Activated naive CD8-positive, alpha-beta T cell treated with anti-CD3 and anti-CD28 coated beads for 36 hours (primary cell): ENCODE measurements at regions not wholly inside any gene's neighbourhood (a gene's known extent, or its start where the extent isn't known, plus 50 kb on each side); places are given as distances from the start of the nearest gene placed in this dataset.
"Not testable (repeated sequence)": the region's sequence is repeated elsewhere in the genome, so short reads cannot be mapped to it uniquely, and the experiment has no call there.

Experiments
- DNase-seq: peaks from one replicate; pipeline ENCODE4 v3.0.0; 2021
- H3K27ac Mint-ChIP-seq: one replicate; pipeline ENCODE4 v1.8.0; 2022; ENCODE audit warnings: mild to moderate bottlenecking, moderate library complexity, mixed read lengths
- H3K27me3 Mint-ChIP-seq: one replicate; pipeline ENCODE4 v1.8.0; 2022; ENCODE audit warnings: mild to moderate bottlenecking, mixed read lengths
- H3K36me3 Mint-ChIP-seq: one replicate; pipeline ENCODE4 v1.8.0; 2021; ENCODE audit warnings: mild to moderate bottlenecking, mixed read lengths
- H3K4me1 Mint-ChIP-seq: one replicate; pipeline ENCODE4 v1.8.0; 2021; ENCODE audit warnings: mixed read lengths
- H3K4me3 Mint-ChIP-seq: one replicate; pipeline ENCODE4 v1.8.0; 2022; ENCODE audit warnings: mild to moderate bottlenecking, moderate library complexity, mixed read lengths
- H3K9me3 Mint-ChIP-seq: one replicate; pipeline ENCODE4 v1.8.0; 2022; ENCODE audit warnings: mixed read lengths

DNA sequence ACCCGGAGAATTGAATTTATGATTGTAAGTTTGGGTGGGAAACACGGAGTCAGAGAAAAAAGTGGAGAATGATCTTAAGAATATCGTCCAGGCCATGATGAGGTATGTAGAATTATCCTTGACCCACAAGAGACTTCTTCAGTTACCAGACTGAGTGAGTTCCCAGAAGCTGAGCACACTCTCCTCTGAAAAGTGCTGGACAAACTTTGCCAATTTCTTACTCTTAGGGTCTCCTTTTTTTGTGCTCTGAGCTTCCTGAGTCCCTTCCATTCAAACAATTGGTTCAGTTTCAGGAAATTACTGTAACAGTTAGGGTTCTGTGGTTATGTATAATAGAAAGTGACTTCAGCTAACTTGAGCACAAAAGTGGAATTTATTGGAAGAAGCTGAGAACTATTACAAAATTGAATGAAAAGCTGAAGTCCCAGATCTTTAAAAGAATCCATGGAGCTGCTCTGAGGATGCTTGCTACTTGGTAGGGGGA is 50.6 kb upstream of the EHBP1 start:
- Mint-ChIP-seq H3K36me3 (no peaks in the 10 kb centered on the region), H3K4me1 (no peaks in the 10 kb centered on the region), H3K27me3 (no peaks in the 10 kb centered on the region), H3K4me3 (no peak overlapping the region), H3K9me3 (peaks cover 2% of the 10 kb centered on the region), H3K27ac (no peak overlapping the region)
- no peak for DNase-seq

DNA sequence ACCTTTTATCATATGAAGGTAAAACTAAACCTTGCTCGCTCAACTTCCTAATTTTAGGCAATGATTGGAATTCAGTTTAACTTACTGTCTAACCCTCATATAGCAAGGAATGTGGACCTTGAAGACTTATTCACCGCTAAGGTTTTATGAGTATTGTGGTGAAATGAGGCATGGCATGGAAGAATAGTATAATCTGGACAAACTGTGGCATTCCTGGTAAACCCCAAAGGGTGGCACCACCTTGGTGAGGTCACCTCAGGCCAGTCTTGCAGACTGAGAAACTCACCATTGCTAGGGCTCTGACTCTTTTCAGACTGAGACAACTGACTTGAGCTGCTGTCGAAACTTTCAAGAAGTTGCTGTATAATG is 51.1 kb upstream of the EHBP1 start:
- Mint-ChIP-seq H3K27me3 (no peaks in the 10 kb centered on the region), H3K4me1 (no peaks in the 10 kb centered on the region), H3K27ac (no peak overlapping the region), H3K36me3 (no peaks in the 10 kb centered on the region), H3K9me3 (peaks cover 2% of the 10 kb centered on the region), H3K4me3 (no peak overlapping the region)
- DNase-seq: no peak

DNA sequence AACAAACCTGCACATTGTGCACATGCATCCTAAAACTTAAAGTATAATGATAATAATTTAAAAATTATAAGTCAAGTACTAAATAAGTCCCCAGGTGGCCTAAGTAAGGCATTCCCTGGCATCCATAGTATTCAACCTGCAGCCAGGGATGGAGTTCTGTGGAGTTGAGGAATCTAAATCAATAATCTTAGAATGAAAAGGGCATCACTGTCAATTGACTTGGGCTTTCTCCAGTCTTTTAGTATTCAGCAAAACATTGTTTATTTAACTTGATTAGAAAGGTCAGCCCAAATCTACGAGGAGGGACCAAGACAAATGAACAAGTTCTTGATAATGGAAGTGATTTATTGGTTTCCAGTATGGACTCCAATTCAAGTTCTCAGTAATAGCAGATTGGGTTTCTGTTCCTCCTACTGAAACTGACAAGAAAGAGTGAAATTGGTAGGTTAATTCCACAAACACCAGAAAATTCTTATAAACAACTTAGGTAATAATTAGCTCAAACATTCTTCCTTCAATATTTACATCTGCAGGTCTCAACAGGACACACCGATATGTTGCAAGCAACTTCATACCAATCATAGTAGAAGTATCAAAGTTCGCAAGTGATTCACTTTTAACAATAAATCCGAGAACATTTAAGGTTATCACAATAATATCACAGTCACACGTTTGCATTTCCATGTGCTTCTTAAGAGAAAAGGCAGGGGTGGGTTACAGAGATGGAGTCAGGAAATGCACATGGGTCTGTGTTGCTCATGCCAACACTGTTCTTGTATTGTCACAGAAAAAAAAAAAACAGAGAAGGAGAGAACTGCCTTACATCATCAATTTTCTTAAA is 51.7 kb upstream of the EHBP1 start:
- H3K9me3 Mint-ChIP-seq: peaks cover 2% of the 10 kb centered on the region
- H3K27me3 Mint-ChIP-seq: no peaks in the 10 kb centered on the region
- H3K4me3 Mint-ChIP-seq: no peak overlapping the region
- DNase-seq: no peak
- H3K27ac Mint-ChIP-seq: no peak overlapping the region
- H3K4me1 Mint-ChIP-seq: no peaks in the 10 kb centered on the region
- H3K36me3 Mint-ChIP-seq: no peaks in the 10 kb centered on the region

DNA sequence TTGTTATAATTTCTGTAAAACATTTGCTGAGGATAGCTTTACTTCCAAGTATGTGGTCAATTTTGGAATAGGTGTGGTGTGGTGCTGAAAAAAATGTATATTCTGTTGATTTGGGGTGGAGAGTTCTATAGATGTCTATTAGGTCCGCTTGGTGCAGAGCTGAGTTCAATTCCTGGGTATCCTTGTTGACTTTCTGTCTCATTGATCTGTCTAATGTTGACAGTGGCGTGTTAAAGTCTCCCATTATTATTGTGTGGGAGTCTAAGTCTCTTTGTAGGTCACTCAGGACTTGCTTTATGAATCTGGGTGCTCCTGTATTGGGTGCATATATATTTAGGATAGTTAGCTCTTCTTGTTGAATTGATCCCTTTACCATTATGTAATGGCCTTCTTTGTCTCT is 56.4 kb upstream of the EHBP1 start:
- H3K36me3 Mint-ChIP-seq, H3K9me3 Mint-ChIP-seq, H3K4me3 Mint-ChIP-seq, H3K27me3 Mint-ChIP-seq, DNase-seq, H3K27ac Mint-ChIP-seq, H3K4me1 Mint-ChIP-seq: not testable (repeated sequence)

DNA sequence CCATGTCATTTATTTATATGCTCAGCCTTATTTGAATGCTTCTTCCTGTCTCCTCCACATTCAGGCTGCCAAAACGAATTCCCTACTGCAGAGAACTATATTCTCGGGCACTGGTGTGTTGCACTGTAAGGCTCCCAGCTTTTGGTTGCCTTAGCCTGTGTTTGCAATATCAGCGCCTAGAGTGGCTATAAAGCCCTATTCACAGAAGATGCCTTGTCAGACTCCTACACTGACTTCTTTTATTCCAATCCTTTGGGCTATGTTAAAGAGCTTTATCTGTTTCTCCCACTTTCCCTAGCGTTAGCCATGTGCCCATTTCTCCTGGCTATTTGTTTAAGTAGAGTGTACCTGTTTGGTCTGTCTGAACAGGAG is 62.4 kb upstream of the EHBP1 start:
- H3K36me3 Mint-ChIP-seq: no peaks in the 10 kb centered on the region
- H3K4me1 Mint-ChIP-seq: no peaks in the 10 kb centered on the region
- no peak overlapping the region for H3K27ac Mint-ChIP-seq
- no peak for DNase-seq
- H3K9me3 Mint-ChIP-seq: peaks cover 6% of the 10 kb centered on the region
- H3K27me3 Mint-ChIP-seq: no peaks in the 10 kb centered on the region
- H3K4me3 Mint-ChIP-seq: no peak overlapping the region

DNA sequence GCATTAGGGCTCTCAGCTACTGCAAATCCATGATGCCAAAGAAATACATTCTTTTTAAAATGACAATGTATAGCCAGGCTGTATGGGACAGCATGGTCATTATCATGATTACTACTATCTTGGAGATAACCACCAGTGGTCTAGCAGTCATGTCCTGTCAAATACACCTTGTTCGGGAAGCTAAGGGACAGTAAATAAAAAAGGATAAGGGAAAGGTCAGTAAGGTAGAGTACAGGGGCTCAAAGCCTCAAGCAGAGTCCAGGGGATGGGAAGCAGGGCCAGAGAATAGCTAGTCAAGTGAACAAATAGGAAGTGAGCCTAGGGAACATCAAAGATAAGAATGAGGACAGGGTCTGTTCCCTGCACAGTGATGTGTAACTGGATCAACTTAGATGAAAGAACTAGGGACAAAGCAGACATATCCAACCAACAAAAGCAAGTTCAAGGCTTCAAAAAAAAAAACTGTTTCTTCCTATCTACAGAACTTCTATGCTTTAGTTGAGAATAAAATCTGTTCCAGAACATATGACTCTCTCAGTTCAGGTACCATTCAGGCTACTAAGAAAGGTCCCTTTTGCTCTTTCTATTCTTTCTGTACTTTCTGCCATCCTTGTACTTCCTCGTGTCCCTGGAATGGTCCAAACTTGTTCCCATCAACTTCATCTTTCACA is 62.9 kb upstream of the EHBP1 start:
- H3K9me3 Mint-ChIP-seq: peaks cover 10% of the 10 kb centered on the region
- no peak overlapping the region for H3K4me3 Mint-ChIP-seq
- no peaks in the 10 kb centered on the region for H3K4me1 Mint-ChIP-seq
- no peak for DNase-seq
- H3K36me3 Mint-ChIP-seq: no peaks in the 10 kb centered on the region
- H3K27me3 Mint-ChIP-seq: no peaks in the 10 kb centered on the region
- H3K27ac Mint-ChIP-seq: no peak overlapping the region

DNA sequence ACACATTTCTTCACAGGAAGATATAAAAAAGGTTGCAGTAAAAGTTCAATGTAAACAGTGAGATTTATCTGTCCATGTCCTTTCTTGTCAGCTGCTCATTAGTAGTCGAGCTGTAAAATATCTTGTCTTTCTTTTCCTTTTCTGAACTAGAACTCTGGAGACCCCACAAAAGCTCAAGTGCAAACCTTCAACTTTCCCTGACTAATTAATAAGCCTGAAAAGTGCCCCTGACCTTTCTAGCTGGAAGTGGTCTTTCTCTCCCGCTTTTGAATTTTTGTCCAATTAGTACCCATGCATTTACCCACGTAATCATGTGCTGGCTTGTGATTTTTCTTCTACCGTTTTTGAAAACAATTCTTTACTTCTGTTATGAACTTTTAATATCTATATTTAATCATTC is 63.6 kb upstream of the EHBP1 start:
- Mint-ChIP-seq H3K4me1 (no peaks in the 10 kb centered on the region), H3K27me3 (no peaks in the 10 kb centered on the region), H3K9me3 (peaks cover 10% of the 10 kb centered on the region), H3K27ac (no peak overlapping the region), H3K36me3 (no peaks in the 10 kb centered on the region), H3K4me3 (no peak overlapping the region)
- no peak for DNase-seq

DNA sequence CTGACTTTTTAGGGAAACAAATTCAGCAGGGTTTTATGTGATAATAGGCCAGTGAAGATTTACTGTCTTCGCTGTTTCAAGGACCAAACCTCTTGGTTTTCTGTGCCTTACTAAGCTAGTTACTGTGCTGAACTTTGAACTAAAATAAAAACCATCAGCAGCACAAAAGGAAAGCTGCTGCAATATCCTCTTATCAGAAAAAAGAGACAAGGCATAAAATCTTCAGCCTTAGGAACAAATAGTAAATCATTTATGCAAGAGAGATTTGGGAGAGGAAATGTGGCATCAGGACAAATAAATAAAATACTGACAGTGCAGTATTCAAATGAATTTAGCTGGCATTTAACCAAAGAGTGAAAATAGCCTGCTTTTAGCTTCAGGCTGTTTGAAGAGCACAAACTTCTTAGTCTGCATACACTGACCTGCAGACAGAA is 64.1 kb upstream of the EHBP1 start:
- DNase-seq: no peak
- Mint-ChIP-seq H3K27ac (no peak overlapping the region), H3K9me3 (peaks cover 10% of the 10 kb centered on the region), H3K4me1 (no peaks in the 10 kb centered on the region), H3K4me3 (no peak overlapping the region), H3K27me3 (no peaks in the 10 kb centered on the region), H3K36me3 (no peaks in the 10 kb centered on the region)

DNA sequence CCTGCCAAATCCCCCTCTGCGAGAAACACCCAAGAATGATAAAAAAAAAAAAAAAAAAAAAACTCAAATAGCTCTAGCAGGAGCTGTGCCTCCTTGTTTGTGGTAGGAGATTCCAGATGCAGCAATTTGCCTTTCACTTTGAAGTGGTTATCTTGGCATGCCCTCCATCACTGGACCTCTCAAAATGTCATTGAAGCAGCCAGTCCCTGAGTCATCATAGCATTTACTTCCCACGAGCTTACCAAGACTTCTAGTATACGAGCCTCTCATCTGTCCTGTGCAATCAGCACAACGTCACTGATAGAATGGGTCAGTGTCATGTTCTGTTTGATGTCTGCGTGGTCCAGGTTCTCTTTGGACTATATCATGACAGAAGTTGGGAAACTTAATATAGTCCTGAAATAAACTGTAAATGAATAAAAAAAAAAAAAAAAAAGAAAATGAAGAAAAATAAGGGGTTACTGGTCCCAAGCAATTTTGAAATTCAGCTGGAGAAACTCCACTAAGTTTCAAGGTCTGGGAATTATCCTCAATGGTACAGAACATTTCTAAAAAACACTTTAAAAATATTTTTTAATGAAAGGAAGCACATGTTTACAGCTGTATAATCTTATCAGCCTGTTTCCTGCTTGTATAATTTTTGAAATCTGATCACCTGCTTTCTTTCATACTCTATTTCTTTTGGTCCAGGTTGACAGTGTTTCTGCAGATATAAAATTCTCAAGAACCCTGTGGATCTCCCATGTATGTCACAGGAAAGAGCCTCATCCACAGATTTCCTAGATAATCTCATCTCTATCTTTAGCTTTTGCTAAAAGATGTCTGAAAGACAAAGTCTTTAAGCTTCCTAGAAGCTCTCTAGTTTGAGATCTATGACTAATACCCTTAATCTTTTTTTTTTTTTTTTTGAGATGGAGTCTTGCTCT is 74.1 kb upstream of the EHBP1 start:
- H3K4me1 Mint-ChIP-seq: peaks cover 4% of the 10 kb centered on the region
- no peak overlapping the region for H3K27ac Mint-ChIP-seq
- peaks cover 14% of the 10 kb centered on the region for H3K27me3 Mint-ChIP-seq
- H3K36me3 Mint-ChIP-seq: peaks cover 3% of the 10 kb centered on the region
- H3K9me3 Mint-ChIP-seq: peaks cover 3% of the 10 kb centered on the region
- no peak for DNase-seq
- no peak overlapping the region for H3K4me3 Mint-ChIP-seq

DNA sequence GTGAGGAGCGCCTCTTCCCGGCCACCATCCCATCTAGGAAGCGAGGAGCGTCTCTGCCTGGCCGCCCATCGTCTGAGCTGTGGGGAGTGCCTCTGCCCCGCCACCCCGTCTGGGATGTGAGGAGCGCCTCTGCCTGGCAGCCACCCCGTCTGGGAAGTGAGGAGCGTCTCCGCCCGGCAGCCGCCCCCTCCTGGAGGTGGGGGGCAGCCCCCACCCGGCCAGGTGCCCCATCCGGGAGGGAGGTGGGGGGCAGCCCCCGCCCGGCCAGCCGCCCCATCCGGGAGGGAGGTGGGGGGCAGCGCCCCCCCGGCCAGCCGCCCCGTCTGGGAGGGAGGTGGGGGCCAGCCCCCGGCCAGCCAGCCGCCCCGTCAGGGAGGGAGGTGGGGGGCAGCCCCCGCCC is 75.3 kb upstream of the EHBP1 start:
- H3K27ac Mint-ChIP-seq, DNase-seq, H3K36me3 Mint-ChIP-seq, H3K4me3 Mint-ChIP-seq, H3K9me3 Mint-ChIP-seq, H3K4me1 Mint-ChIP-seq: not testable (repeated sequence)
- H3K27me3 Mint-ChIP-seq: peaks cover 14% of the 10 kb centered on the region

DNA sequence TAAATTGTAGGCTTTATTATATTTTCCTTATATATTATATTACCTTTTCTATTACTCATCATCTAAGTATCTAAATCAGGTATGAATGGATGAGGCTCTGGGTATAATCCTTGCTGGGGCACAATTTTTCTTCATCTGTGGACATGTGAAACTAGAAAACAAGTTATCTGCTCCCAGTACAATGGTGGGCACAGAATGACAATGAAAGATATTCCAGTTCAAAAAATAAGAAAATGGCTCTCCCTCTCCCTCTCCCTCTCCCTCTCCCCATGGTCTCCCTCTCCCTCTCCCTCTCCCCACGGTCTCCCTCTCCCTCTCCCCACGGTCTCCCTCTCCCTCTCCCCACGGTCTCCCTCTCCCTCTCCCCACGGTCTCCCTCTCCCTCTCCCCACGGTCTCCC is 76.2 kb upstream of the EHBP1 start:
- H3K27ac Mint-ChIP-seq, H3K4me3 Mint-ChIP-seq, DNase-seq, H3K9me3 Mint-ChIP-seq, H3K36me3 Mint-ChIP-seq, H3K4me1 Mint-ChIP-seq: not testable (repeated sequence)
- H3K27me3 Mint-ChIP-seq: peaks cover 16% of the 10 kb centered on the region

DNA sequence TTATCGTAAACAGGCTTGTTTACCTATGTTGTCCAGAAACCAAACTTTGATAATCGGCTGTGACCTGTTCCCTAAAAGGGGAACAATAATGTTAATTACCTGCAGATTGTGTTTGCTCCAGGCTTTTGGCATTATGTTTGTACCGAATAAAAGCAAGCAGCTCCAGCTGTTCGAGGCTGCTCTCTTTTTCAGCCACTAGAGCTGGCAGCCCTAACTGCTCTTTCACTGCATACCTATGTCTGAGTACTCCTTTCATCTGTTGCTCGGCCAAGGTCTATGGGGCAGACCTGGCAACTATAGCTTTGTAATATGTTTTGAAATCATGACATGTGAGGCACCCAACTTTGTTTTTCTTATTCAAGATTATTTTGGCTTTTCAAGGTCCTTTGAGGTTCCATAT is 77.8 kb upstream of the EHBP1 start:
- no peak for DNase-seq
- H3K4me3 Mint-ChIP-seq: no peak overlapping the region

DNA sequence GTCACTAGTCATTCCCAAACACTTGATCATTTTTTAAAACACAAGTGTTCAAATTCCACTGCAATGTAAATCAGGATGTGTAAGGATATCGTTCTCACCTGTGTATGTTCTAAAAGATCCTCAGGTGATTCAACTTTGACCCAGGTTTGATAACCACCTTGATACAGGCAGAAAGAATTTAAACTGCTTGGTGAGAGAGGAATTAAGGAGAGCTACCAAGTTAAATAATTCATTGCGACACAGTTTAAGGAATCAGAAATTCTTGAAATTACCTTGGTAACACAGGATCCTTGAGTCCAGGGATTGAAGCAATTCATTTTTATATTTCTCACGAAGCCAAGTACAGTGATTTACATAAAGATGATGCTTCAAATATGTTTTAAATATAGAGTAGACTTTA is 80.7 kb upstream of the EHBP1 start:
- no peak for DNase-seq
- no peak overlapping the region for H3K4me3 Mint-ChIP-seq
- H3K36me3 Mint-ChIP-seq: no peaks in the 10 kb centered on the region
- peaks cover 4% of the 10 kb centered on the region for H3K4me1 Mint-ChIP-seq
- H3K9me3 Mint-ChIP-seq: no peaks in the 10 kb centered on the region
- no peak overlapping the region for H3K27ac Mint-ChIP-seq
- H3K27me3 Mint-ChIP-seq: peaks cover 20% of the 10 kb centered on the region

More for the DNA sequence above, 77.8 kb upstream of the EHBP1 start:
- H3K4me1 Mint-ChIP-seq: peaks cover 4% of the 10 kb centered on the region
- H3K36me3 Mint-ChIP-seq: peaks cover 3% of the 10 kb centered on the region
- H3K9me3 Mint-ChIP-seq: peaks cover 3% of the 10 kb centered on the region
- H3K27ac Mint-ChIP-seq: no peak overlapping the region
- peaks cover 15% of the 10 kb centered on the region for H3K27me3 Mint-ChIP-seq

DNA sequence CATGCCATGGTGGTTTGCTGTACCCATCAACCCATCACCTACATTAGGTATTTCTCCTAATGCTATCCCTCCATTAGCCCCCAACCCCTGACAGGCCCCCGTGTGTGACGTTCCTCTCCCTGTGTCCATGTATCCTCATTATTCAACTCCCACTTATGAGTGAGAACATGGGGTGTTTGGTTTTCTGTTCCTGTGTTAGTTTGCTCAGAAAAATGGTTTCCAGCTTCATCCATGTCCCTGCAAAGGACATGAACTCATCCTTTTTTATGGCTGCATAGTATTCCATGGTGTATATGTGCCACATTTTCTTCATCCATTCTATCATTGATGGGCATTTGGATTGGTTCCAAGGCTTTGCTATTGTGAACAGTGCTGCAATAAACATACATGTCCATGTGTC is 89.0 kb upstream of the EHBP1 start:
- H3K27ac Mint-ChIP-seq, H3K4me1 Mint-ChIP-seq, H3K36me3 Mint-ChIP-seq, DNase-seq, H3K4me3 Mint-ChIP-seq: not testable (repeated sequence)
- H3K9me3 Mint-ChIP-seq: peaks cover 11% of the 10 kb centered on the region
- peaks cover 20% of the 10 kb centered on the region for H3K27me3 Mint-ChIP-seq

DNA sequence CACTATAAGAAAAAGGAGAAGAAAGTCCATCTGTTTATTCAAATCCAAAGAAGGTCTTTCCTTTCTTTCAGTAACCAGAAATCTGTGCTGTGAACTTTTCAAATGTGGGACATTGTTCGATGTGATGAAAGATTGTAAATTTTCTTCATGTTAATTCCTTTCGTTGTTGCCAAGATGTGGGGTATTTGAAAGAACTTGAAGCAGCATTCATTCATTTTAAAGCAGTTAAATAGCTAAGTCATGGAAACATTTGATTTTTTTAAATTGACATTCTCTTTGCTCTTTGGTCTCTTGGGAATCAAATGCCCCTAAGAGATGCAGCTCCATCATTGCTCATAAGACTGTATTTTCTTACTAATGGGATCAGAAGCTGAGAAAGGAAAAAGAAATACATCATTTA is 93.7 kb upstream of the EHBP1 start:
- Mint-ChIP-seq H3K4me3 (no peak overlapping the region), H3K27ac (no peak overlapping the region), H3K27me3 (peaks cover 13% of the 10 kb centered on the region), H3K4me1 (no peaks in the 10 kb centered on the region), H3K9me3 (no peaks in the 10 kb centered on the region), H3K36me3 (no peaks in the 10 kb centered on the region)
- DNase-seq: no peak
